ENCODE measurements at regions not wholly inside any gene's neighbourhood (a gene's known extent, or its start where the extent isn't known, plus 50 kb on each side); places are given as distances from the start of the nearest gene placed in this dataset.

- intact Hi-C loops (cut with micrococcal nuclease) (loop anchor here (5.0 to 10.0 kb wide), 2 partner anchors 1772 to 1980 kb away; no protein-coding TSS in a partner anchor), dilution Hi-C loops (cut with MboI; ENCODE audit: extremely low pct_ligation_motif_present, low sequenced_read_pairs) (no loop called here)
- Histone ChIP-seq H3K4me3 (replicated peaks in 1 of 3; ENCODE audit: insufficient read depth in 1 of 3, low read depth in 1 of 3, low read length in 3 of 3) (no peak overlapping the region), H3K4me2 (ENCODE audit: insufficient read depth, low read length) (no peak overlapping the region), H3K9me1 (replicated peaks; ENCODE audit: control insufficient read depth, extremely low read depth, insufficient read depth, low read length) (no peaks in the 10 kb centered on the region), H3K4me1 (ENCODE audit: control insufficient read depth, extremely low read depth, insufficient read depth, low read length) (no peaks in the 10 kb centered on the region), H3K9me3 (replicated peaks; ENCODE audit: control insufficient read depth, insufficient read depth, low read length) (no peaks in the 10 kb centered on the region), H3K36me3 (ENCODE audit: control insufficient read depth in 2 of 2, extremely low read depth in 1 of 2, insufficient read depth in 2 of 2, low read length in 2 of 2) (no peaks in the 10 kb centered on the region), H3K79me2 (ENCODE audit: control insufficient read depth, insufficient read depth, low read length) (no peaks in the 10 kb centered on the region), H2AFZ (ENCODE audit: low read depth, low read length) (no peak overlapping the region), H3K9ac (replicated peaks; ENCODE audit: extremely low read depth, insufficient read depth, low read length) (no peak overlapping the region), H3K27ac (ENCODE audit: insufficient read depth, low read depth, low read length) (no peak overlapping the region), H3K27me3 (ENCODE audit: control insufficient read depth in 2 of 2, insufficient read depth in 2 of 2, low read length in 2 of 2) (peaks cover 0 to 2% of the 10 kb centered on the region in 2 experiments), H4K20me1 (replicated peaks; ENCODE audit: control insufficient read depth, extremely low read depth, insufficient read depth, low read length) (no peaks in the 10 kb centered on the region)
- DNase-seq (ENCODE audit: low read depth, low spot score), result no peak
- TF ChIP-seq EZH2 (IDR thresholded peaks at IDR 0.05; ENCODE audit: borderline replicate concordance, low read depth, low read length, severe bottlenecking) (no peak), JUN (IDR thresholded peaks at IDR 0.05; ENCODE audit: borderline replicate concordance, insufficient read depth, insufficient read length, low read depth) (no peak), FOS (IDR thresholded peaks at IDR 0.05; ENCODE audit: borderline replicate concordance, insufficient read depth, low read length) (no peak), MAX (IDR thresholded peaks at IDR 0.05; ENCODE audit: insufficient read depth, insufficient read length) (no peak), GATA2 (IDR thresholded peaks at IDR 0.05; ENCODE audit: insufficient read depth, insufficient read length, low read depth, low read length) (no peak), CTCF (IDR thresholded peaks at IDR 0.05; ENCODE audit: extremely low read depth in 1 of 2, insufficient read depth in 1 of 2, low read depth in 1 of 2, low read length in 2 of 2) (no peak), MYC (IDR thresholded peaks at IDR 0.05; ENCODE audit: low read depth, low read length) (no peak), POLR2AphosphoS5 (IDR thresholded peaks at IDR 0.05; ENCODE audit: insufficient read depth, low read depth, low read length) (no peak), POLR2A (IDR thresholded peaks at IDR 0.05; ENCODE audit: low read depth, low read length) (no peak)
- no TSS peak for BruUV-seq (replicated peaks)
- ChIA-PET POLR2A (no interaction called here), CTCF (interaction anchor here (5.8 to 6.3 kb wide), 2 partner anchors 8 to 882 kb away, joined by 40 to 61 read pairs; no protein-coding TSS in a partner anchor)
- FAIRE-seq, result no peak
Observed at GRCh38 chr15:97237160-97237559, 723.3 kb upstream of the ARRDC4 start.

Measured in endothelial cell of umbilical vein (primary cell).